Right ventricle myocardium superior (tissue), 1 donor: ENCODE measurements at regions not wholly inside any gene's neighbourhood (a gene's known extent, or its start where the extent isn't known, plus 50 kb on each side); places are given as distances from the start of the nearest gene placed in this dataset.

Experiments
- ATAC-seq: fragments of 200-7000 bp; cut with Tn5 transposase; one replicate; pipeline ENCODE4 v1.9.1; 2020; ENCODE audit warnings: mild to moderate bottlenecking; ENCODE audit not compliant: poor library complexity
- DNase-seq: peaks from one replicate; pipeline ENCODE4 v3.0.0-alpha.2; 2020
- intact Hi-C: fragments of 100-400 bp; cut with DNase I; formaldehyde crosslinking; loops from one replicate; pipeline ENCODE4 v1.11.2; 2022
- donor health status: DM: no; HTN: yes; CAD: no; lungs with severe emphysema.

GRCh38 chrX:6917666-6918065 lies 229.8 kb upstream of the STS start:
- ATAC-seq, result no peak
- DNase-seq, result no peak
- intact Hi-C loops, result no loop called here

- ATAC-seq, result no peak
These were observed 237.3 kb upstream of the STS start for GRCh38 chrX:6910218-6910617.

GRCh38 chrX:6909396-6909795 lies 238.1 kb upstream of the STS start:
- intact Hi-C loops, result no loop called here
- DNase-seq, result no peak
- no peak for ATAC-seq

More at GRCh38 chrX:6910218-6910617, 237.3 kb upstream of the STS start:
- intact Hi-C loops, result no loop called here
- DNase-seq, result no peak

GRCh38 chrX:6906608-6907007 lies 240.9 kb upstream of the STS start:
- no peak for DNase-seq
- ATAC-seq, result no peak
- intact Hi-C loops, result no loop called here

GRCh38 chrX:6904156-6904555 lies 243.4 kb upstream of the STS start:
- DNase-seq (no peak), ATAC-seq (no peak)
- intact Hi-C loops, result no loop called here

- DNase-seq, result no peak
- no peak for ATAC-seq
- intact Hi-C loops, result no loop called here
These were observed 249.1 kb upstream of the STS start for GRCh38 chrX:6898371-6898770.

- intact Hi-C loops, result no loop called here
- ATAC-seq, result no peak
These were observed 256.1 kb upstream of the STS start for GRCh38 chrX:6891404-6891803.

GRCh38 chrX:6890544-6891261 lies 256.8 kb upstream of the STS start:
- intact Hi-C loops, result no loop called here
- DNase-seq (no peak), ATAC-seq (no peak)

More at GRCh38 chrX:6891404-6891803, 256.1 kb upstream of the STS start:
- no peak for DNase-seq

- DNase-seq, result no peak
- ATAC-seq, result no peak
- intact Hi-C loops, result no loop called here
These were observed 261.6 kb upstream of the STS start for GRCh38 chrX:6885909-6886308.

GRCh38 chrX:6885396-6885795 lies 262.1 kb upstream of the STS start:
- ATAC-seq (no peak), DNase-seq (no peak)
- intact Hi-C loops, result no loop called here

GRCh38 chrX:6861456-6861855 lies 286.1 kb upstream of the STS start:
- no peak for ATAC-seq

GRCh38 chrX:6857749-6858148 lies 289.8 kb upstream of the STS start:
- DNase-seq (no peak), ATAC-seq (no peak)
- intact Hi-C loops, result no loop called here

More at GRCh38 chrX:6861456-6861855, 286.1 kb upstream of the STS start:
- intact Hi-C loops, result no loop called here
- no peak for DNase-seq

- intact Hi-C loops, result no loop called here
- ATAC-seq, result no peak
- no peak for DNase-seq
These were observed 291.0 kb upstream of the STS start for GRCh38 chrX:6856471-6856870.

- intact Hi-C loops, result no loop called here
These were observed 294.6 kb upstream of the STS start for GRCh38 chrX:6852869-6853268.

GRCh38 chrX:6852121-6852520 lies 295.4 kb upstream of the STS start:
- no peak for ATAC-seq
- intact Hi-C loops, result no loop called here
- no peak for DNase-seq

More at GRCh38 chrX:6852869-6853268, 294.6 kb upstream of the STS start:
- ATAC-seq (no peak), DNase-seq (no peak)

GRCh38 chrX:6851140-6851539 lies 296.4 kb upstream of the STS start:
- ATAC-seq, result no peak
- intact Hi-C loops, result no loop called here
- no peak for DNase-seq

- intact Hi-C loops, result no loop called here
- no peak for ATAC-seq
- DNase-seq, result no peak
These were observed 297.6 kb upstream of the STS start for GRCh38 chrX:6849716-6850414.

- ATAC-seq, result no peak
- DNase-seq, result no peak
- intact Hi-C loops, result no loop called here
These were observed 297.7 kb upstream of the VCX3A start for GRCh38 chrX:6832619-6833018.

- DNase-seq (no peak), ATAC-seq (no peak)
- intact Hi-C loops, result no loop called here
These were observed 291.9 kb upstream of the VCX3A start for GRCh38 chrX:6826856-6827255.

GRCh38 chrX:6821730-6822129 lies 286.8 kb upstream of the VCX3A start:
- intact Hi-C loops, result no loop called here
- ATAC-seq (no peak), DNase-seq (no peak)
